GM23248 (cell line): ENCODE measurements at regions not wholly inside any gene's neighbourhood (a gene's known extent, or its start where the extent isn't known, plus 50 kb on each side); places are given as distances from the start of the nearest gene placed in this dataset.

Experiments used
- EZH2 ChIP-seq: fragments of 200-600 bp; sonication (generic); IDR thresholded peaks from 2 replicates; pipeline ENCODE4 v1.6.1; 2018; ENCODE audit warnings: antibody characterized with exemption, mild to moderate bottlenecking; ENCODE audit not compliant: insufficient read depth, poor library complexity, severe bottlenecking
- EZH2phosphoT487 ChIP-seq: fragments of 200-600 bp; sonication (generic); IDR thresholded peaks from 2 replicates; pipeline ENCODE4 v1.6.1; 2018; ENCODE audit warnings: antibody characterized with exemption, moderate library complexity, mild to moderate bottlenecking, low read depth; ENCODE audit not compliant: insufficient read depth

GRCh38 chr7:15856311-15856710, 169.8 kb upstream of the MEOX2 start:
- TF ChIP-seq EZH2phosphoT487: no peak
- no peak for TF ChIP-seq EZH2
